GM10248 (cell line): ENCODE measurements at regions not wholly inside any gene's neighbourhood (a gene's known extent, or its start where the extent isn't known, plus 50 kb on each side); places are given as distances from the start of the nearest gene placed in this dataset.

Experiments used
- CTCF ChIA-PET: fragments of 300-600 bp; sonication (Branson Sonifier 250); formaldehyde crosslinking; extraction: SDS; loops from one replicate; lab custom pipeline; 2021; ENCODE audit warnings: antibody characterized with exemption; lab: Yijun Ruan, JAX
- POLR2A ChIA-PET: fragments of 350-650 bp; sonication (Branson Sonifier 250); formaldehyde crosslinking; extraction: SDS; loops from one replicate; lab custom pipeline; 2020; ENCODE audit warnings: antibody characterized with exemption; lab: Yijun Ruan, JAX
- DNase-seq: peaks from one replicate; pipeline ENCODE4 v3.0.0; 2012; ENCODE audit errors: extremely low spot score
- TF ChIP-seq, protein P1 (sequence below): IDR thresholded peaks from 2 replicates; pipeline ENCODE4 v1.5.1; 2012; ENCODE audit warnings: mild to moderate bottlenecking, low read depth; ENCODE audit errors: extremely low read depth, missing control alignments, control extremely low read depth

DNA sequence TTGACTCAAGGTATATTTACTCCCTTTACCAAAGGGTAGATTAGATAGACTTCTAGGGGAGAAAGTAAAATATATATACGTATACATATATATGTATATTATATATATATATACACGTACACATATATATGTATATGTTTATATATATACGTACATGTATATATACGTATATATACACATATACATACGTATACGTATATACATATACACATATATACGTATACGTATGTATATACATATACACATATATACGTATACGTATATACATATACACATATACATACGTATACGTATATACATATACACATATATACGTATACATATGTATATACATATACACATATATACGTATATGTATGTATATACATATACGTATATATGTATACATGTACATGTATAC lies 430.5 kb upstream of the ANO3 start:
- ChIA-PET POLR2A (no interaction called here), CTCF (no interaction called here)
- DNase-seq, result no peak
- TF ChIP-seq, protein P1, sequence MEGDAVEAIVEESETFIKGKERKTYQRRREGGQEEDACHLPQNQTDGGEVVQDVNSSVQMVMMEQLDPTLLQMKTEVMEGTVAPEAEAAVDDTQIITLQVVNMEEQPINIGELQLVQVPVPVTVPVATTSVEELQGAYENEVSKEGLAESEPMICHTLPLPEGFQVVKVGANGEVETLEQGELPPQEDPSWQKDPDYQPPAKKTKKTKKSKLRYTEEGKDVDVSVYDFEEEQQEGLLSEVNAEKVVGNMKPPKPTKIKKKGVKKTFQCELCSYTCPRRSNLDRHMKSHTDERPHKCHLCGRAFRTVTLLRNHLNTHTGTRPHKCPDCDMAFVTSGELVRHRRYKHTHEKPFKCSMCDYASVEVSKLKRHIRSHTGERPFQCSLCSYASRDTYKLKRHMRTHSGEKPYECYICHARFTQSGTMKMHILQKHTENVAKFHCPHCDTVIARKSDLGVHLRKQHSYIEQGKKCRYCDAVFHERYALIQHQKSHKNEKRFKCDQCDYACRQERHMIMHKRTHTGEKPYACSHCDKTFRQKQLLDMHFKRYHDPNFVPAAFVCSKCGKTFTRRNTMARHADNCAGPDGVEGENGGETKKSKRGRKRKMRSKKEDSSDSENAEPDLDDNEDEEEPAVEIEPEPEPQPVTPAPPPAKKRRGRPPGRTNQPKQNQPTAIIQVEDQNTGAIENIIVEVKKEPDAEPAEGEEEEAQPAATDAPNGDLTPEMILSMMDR, result no peak

DNA sequence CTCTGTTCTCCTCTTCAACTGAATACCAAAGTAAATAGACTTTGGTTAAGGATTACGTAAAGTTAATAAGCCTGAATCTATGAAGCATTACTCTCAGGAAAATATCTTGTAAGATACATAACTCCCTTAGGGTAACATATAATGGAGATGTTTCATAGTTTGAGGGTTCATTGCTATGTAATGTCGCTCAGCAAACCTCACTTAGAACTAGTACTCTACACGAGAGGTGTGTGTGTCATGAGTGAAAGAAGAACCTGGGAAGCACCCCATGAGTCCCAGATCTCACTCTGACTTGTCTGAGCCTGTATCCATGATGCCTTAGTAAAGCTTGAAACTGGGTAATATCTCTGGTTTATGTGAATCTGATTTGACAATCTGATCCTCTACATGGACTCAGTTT lies 429.5 kb upstream of the ANO3 start:
- CTCF ChIA-PET, result no interaction called here
- no peak for DNase-seq
- POLR2A ChIA-PET, result no interaction called here
- TF ChIP-seq, protein P1, result no peak

DNA sequence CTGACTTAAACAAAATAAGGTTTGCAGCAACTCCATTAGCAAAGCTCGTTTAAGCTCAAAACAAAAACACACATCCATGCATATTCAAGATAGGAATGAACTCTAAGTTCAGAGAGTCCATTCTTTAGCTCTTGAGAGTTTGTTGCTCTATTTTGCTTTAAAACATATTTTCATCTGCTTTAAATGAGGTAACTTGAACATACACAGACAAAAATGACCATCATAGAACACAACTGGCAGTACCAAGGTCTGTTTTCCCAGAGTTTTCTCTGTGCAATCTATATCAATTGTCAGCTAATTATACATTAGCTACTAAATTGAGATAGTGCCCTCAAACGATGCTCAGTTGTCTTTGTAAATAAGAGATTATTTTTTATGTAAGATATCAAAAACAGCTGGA lies 423.2 kb upstream of the ANO3 start:
- TF ChIP-seq, protein P1, result no peak
- no peak for DNase-seq
- ChIA-PET POLR2A (no interaction called here), CTCF (interaction anchor here (0.8 kb wide), 1 partner anchor 9 kb away, joined by 3 read pairs; no protein-coding TSS in a partner anchor)

DNA sequence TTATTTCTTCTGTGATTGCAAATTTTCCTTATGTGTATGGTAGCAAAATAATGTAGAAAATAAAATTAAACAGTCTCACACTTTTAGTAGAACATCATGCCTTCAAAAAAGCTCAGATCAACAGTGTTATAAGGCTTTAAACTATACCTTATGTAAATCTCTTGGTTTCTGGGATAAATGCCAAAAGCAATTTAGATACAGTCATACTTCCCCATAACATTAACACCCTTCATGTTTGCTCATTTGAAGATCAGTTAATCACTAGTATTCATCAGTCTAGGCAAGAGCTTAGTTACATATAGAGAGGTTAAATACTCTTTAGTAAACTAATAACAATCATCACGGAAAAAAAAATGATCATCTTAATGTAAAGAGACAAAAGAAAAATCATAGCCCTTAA lies 421.8 kb upstream of the ANO3 start:
- ChIA-PET POLR2A (no interaction called here), CTCF (no interaction called here)
- DNase-seq, result no peak
- TF ChIP-seq, protein P1, result no peak

DNA sequence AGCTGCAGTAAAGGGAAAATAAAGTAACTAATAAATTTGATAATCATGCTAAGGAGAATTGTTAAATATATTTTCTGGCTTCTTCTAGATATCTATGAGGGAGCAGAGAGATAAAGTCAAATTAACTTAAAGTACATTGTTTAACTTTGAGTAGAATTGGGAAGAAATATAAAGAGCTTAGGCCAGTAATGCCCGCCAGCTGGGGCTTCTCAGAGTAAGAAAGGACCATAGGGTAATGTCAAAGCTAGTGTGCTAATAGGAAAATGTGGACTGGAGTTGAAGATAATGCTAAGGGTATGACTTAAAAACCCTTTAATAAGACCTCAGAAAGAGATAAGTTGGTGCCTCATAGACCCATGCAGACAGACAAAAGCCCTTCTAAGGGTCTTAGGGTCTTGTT lies 411.6 kb upstream of the ANO3 start:
- ChIA-PET POLR2A (no interaction called here), CTCF (no interaction called here)
- TF ChIP-seq, protein P1, result no peak
- no peak for DNase-seq

DNA sequence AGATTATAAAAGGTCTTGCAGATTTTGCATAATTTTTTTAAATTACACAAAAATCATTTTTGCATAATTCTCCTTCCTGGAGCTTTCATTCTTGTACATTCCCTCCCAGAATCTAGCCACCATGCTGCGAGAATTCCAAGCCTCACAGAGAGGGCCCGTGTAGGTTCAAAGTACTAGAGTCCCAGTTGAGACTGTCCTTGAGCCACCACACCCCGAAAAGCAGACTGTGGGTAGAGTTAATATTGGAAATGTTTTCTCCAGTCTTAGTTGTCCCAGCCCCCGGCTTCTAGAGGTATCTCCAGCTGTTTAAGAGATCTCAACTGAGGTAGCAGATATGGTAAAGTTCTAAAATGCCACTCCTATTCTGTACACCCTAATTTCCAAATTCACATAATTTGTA lies 407.3 kb upstream of the ANO3 start:
- no peak for DNase-seq
- TF ChIP-seq, protein P1, result no peak
- CTCF ChIA-PET, result no interaction called here
- POLR2A ChIA-PET, result no interaction called here

DNA sequence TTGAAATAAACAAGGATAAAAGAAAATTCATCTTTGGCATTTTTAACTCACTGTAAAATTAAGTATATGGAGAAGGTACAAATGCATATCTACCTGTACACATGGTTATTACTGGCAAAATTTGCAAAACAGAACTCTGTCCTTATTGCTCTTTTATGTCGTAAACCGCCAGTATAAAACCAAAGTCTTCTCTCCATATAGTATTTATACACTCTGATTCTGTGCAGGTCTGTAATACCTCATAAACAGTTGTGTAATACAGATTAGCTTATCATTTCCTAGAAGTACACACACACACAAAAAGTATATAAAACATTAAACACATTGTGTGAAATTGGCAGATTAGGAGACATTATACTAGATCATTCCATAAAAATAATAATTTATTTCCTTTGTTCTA lies 406.6 kb upstream of the ANO3 start:
- CTCF ChIA-PET, result no interaction called here
- POLR2A ChIA-PET, result no interaction called here
- TF ChIP-seq, protein P1, result no peak
- DNase-seq, result no peak
